GM23248 (cell line): ENCODE measurements at regions not wholly inside any gene's neighbourhood (a gene's known extent, or its start where the extent isn't known, plus 50 kb on each side); places are given as distances from the start of the nearest gene placed in this dataset.

Source experiments
- DNase-seq: peaks from one replicate; pipeline ENCODE4 v3.0.0-alpha.2; 2015
- H2AFZ ChIP-seq: fragments of 200-600 bp; sonication (generic); 2 replicates; pipeline ENCODE4 v1.6.1; 2016; ENCODE audit warnings: antibody characterized with exemption
- H3F3A ChIP-seq: fragments of 200-600 bp; sonication (generic); 2 replicates; pipeline ENCODE4 v1.6.1; 2016; ENCODE audit warnings: mild to moderate bottlenecking, antibody characterized with exemption, mixed run types; ENCODE audit not compliant: insufficient read depth
- H3K27ac ChIP-seq: fragments of 200-600 bp; sonication (generic); 2 replicates; pipeline ENCODE4 v1.5.1; 2016; ENCODE audit warnings: mild to moderate bottlenecking
- H3K27me3 ChIP-seq: fragments of 200-600 bp; sonication (generic); replicated peaks from 2 replicates; pipeline ENCODE4 v1.6.1; 2016; ENCODE audit warnings: mild to moderate bottlenecking; ENCODE audit not compliant: insufficient read depth
- H3K36me3 ChIP-seq: fragments of 200-600 bp; sonication (generic); 2 replicates; pipeline ENCODE4 v1.6.1; 2016; ENCODE audit warnings: low read depth, mild to moderate bottlenecking
- H3K4me1 ChIP-seq: fragments of 200-600 bp; sonication (generic); 2 replicates; pipeline ENCODE4 v1.6.1; 2016; ENCODE audit warnings: mild to moderate bottlenecking; ENCODE audit not compliant: insufficient read depth
- H3K4me2 ChIP-seq: fragments of 200-600 bp; sonication (generic); one replicate; pipeline ENCODE4 v1.6.1; 2016; ENCODE audit warnings: mild to moderate bottlenecking; ENCODE audit not compliant: unreplicated experiment
- H3K4me3 ChIP-seq: fragments of 200-600 bp; sonication (generic); 2 replicates; pipeline ENCODE4 v1.5.1; 2016; ENCODE audit warnings: mild to moderate bottlenecking
- H3K79me2 ChIP-seq: fragments of 200-600 bp; sonication (generic); 2 replicates; pipeline ENCODE4 v1.6.1; 2016; ENCODE audit warnings: mild to moderate bottlenecking; ENCODE audit not compliant: insufficient read depth
- H3K9ac ChIP-seq: fragments of 200-600 bp; sonication (generic); 2 replicates; pipeline ENCODE4 v1.6.1; 2016; ENCODE audit warnings: mild to moderate bottlenecking
- H3K9me2 ChIP-seq: fragments of 200-600 bp; sonication (generic); 2 replicates; pipeline ENCODE4 v1.6.1; 2016; ENCODE audit warnings: mixed run types, mild to moderate bottlenecking, moderate library complexity; ENCODE audit not compliant: insufficient read depth
- H3K9me3 ChIP-seq: fragments of 200-600 bp; sonication (generic); one replicate; pipeline ENCODE4 v1.6.1; 2017; ENCODE audit warnings: low read depth
- H4K20me1 ChIP-seq: fragments of 200-600 bp; sonication (generic); 2 replicates; pipeline ENCODE4 v1.6.0; 2016; ENCODE audit not compliant: insufficient read depth
- EZH2 ChIP-seq: fragments of 200-600 bp; sonication (generic); IDR thresholded peaks from 2 replicates; pipeline ENCODE4 v1.6.1; 2018; ENCODE audit warnings: antibody characterized with exemption, mild to moderate bottlenecking; ENCODE audit not compliant: insufficient read depth, poor library complexity, severe bottlenecking
- EZH2phosphoT487 ChIP-seq: fragments of 200-600 bp; sonication (generic); IDR thresholded peaks from 2 replicates; pipeline ENCODE4 v1.6.1; 2018; ENCODE audit warnings: antibody characterized with exemption, moderate library complexity, mild to moderate bottlenecking, low read depth; ENCODE audit not compliant: insufficient read depth
- WGBS, 2 experiments: methylation state at CpG; one replicate each; pipeline ENCODE4 v1.1.6; 2015 to 2017; ENCODE audit warnings: low lambda C conversion rate in 2 of 2, low coverage in 1 of 2; ENCODE audit errors: missing lambda C conversion rate in 2 of 2; 5-methylcytosine and 5-hydroxymethylcytosine counted together
- in situ Hi-C: fragments of 300-500 bp; cut with MboI; formaldehyde crosslinking; loops from 2 replicates; pipeline ENCODE4 v1.15.0; 2020

DNA sequence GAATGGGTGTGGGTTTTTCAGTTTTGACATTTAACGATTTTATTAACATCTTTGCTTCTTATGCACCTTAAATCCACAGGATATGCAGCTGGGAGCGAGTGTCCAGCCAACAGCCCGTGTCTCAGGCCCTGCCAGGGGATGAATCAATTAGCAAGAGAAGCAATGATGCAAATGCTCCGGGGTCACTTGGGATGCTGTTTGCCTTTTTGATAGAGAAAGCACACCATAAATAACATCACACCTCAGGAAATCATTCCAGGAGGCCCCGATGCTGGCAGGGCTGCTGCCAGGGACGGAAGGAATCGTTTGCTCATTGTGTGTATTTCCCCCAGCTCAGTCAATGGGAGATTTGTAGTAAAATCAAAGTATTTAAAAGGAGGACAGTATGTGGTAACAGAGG, 394.0 kb upstream of the HNRNPA3 start:
- no peaks in the 10 kb centered on the region for H3F3A ChIP-seq
- no peak overlapping the region for H2AFZ ChIP-seq
- no peaks in the 10 kb centered on the region for H3K36me3 ChIP-seq
- H4K20me1 ChIP-seq = no peaks in the 10 kb centered on the region
- no peaks in the 10 kb centered on the region for H3K79me2 ChIP-seq
- H3K4me2 ChIP-seq = no peak overlapping the region
- WGBS, 2 experiments = 70 to 71% methylated on average over 7 of the region's 7 CpGs
- in situ Hi-C loops = loop anchor here (10.0 kb wide), 1 partner anchor 164 kb away; no protein-coding TSS in a partner anchor
- H3K9me3 ChIP-seq = no peaks in the 10 kb centered on the region
- no peak overlapping the region for H3K27ac ChIP-seq
- H3K9me2 ChIP-seq = no peaks in the 10 kb centered on the region
- 0 out of 2 replicates have a peak, but pooled peaks cover 4% of the 10 kb centered on the region for H3K4me1 ChIP-seq
- no peaks in the 10 kb centered on the region for H3K27me3 ChIP-seq
- TF ChIP-seq EZH2phosphoT487 = no peak
- no peak for TF ChIP-seq EZH2
- no peak for DNase-seq
- H3K9ac ChIP-seq = no peak overlapping the region
- no peak overlapping the region for H3K4me3 ChIP-seq

DNA sequence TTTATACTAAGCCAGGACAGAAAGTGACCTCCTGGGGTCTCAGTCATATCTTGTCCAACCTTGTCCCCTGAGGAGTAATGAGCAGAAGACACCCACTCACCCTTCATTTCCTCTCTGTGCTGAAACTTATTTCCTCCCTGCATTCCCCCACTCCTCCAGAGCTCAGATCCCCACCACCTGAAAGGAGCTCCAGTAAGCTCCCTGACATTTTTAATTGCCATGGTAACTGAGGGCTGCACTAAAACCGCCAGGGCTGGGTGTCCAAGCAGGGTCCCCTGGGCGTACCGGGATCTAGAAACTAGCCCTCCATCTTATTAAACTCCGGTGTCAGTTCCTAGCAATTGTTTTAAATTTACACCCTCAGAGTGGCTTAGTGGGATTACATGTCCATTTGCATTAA, 393.3 kb upstream of the HNRNPA3 start:
- in situ Hi-C loops = loop anchor here (10.0 kb wide), 1 partner anchor 165 kb away; no protein-coding TSS in a partner anchor

DNA sequence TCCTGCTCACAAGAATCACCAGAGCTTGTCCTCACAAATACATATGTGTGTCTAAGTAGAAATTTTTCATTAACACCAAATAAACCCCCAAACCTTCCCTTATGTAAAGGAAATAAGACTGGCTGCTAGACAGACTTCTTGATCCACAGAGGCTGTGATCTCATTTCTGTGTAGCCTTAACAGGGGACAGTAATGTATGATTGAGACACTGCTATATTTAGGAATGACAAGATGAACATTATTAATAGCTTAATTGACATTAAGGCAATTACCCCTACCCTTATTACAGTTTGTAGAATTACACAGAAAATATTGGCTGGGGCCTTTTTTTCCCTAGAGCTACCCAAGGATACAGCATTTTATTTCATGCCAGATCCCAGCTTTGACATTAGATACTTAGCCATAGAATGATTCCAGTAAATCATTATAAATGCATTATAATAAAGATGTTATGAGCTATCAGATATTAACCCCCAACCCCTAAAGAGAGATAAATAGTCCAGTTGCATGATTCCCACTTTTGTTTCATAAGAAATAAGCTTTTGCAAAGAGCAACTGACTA, 392.1 kb upstream of the HNRNPA3 start:
- in situ Hi-C loops = loop anchor here (10.0 kb wide), 1 partner anchor 696 kb away; the partner anchor contains the start of genes HOXD8 and HOXD9
- no peaks in the 10 kb centered on the region for H3K4me1 ChIP-seq
- TF ChIP-seq EZH2phosphoT487 (no peak), EZH2 (no peak)

More for the DNA sequence above, 393.3 kb upstream of the HNRNPA3 start:
- DNase-seq = no peak
- Histone ChIP-seq H3K36me3 (no peaks in the 10 kb centered on the region), H3K4me3 (no peak overlapping the region), H3F3A (no peaks in the 10 kb centered on the region), H3K27ac (no peak overlapping the region), H3K79me2 (no peaks in the 10 kb centered on the region), H4K20me1 (no peaks in the 10 kb centered on the region), H2AFZ (no peak overlapping the region), H3K4me2 (no peak overlapping the region), H3K9ac (no peak overlapping the region), H3K9me3 (no peaks in the 10 kb centered on the region), H3K27me3 (no peaks in the 10 kb centered on the region), H3K4me1 (0 out of 2 replicates have a peak, but pooled peaks cover 4% of the 10 kb centered on the region), H3K9me2 (no peaks in the 10 kb centered on the region)
- TF ChIP-seq EZH2phosphoT487 = no peak
- no peak for TF ChIP-seq EZH2
- WGBS, 2 experiments = 87 to 94% methylated on average over 4 of the region's 4 CpGs

DNA sequence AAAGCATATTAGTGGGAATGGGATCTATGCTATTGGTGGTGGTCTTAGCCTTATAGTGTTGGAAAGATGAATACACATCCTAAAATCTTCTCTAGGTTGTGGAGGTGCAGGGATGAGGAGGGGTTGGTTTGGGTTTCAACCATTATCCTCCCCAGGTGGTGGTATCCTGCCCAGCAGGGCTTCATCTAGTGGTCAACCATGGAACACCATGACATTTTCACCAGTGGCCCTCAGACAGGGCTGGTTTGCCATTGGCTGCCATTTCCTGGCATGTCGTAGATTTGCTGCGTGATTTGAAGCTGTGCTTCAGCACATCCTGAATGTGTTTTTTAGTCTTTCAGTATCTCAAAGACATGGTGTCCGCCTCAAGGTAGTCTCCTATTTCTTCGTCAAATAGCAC, 391.2 kb upstream of the HNRNPA3 start:
- Histone ChIP-seq H3K4me3 (no peak overlapping the region), H3K9me2 (no peaks in the 10 kb centered on the region), H3F3A (no peaks in the 10 kb centered on the region), H3K79me2 (no peaks in the 10 kb centered on the region), H3K36me3 (no peaks in the 10 kb centered on the region), H3K4me1 (no peaks in the 10 kb centered on the region), H3K27me3 (peaks cover 13% of the 10 kb centered on the region), H3K4me2 (no peak overlapping the region), H4K20me1 (no peaks in the 10 kb centered on the region), H3K9ac (no peak overlapping the region), H2AFZ (no peak overlapping the region), H3K27ac (no peak overlapping the region), H3K9me3 (no peaks in the 10 kb centered on the region)
- DNase-seq = no peak
- 92 to 94% methylated on average over 4 of the region's 4 CpGs for WGBS, 2 experiments
- TF ChIP-seq EZH2 = no peak
- no peak for TF ChIP-seq EZH2phosphoT487
- in situ Hi-C loops = loop anchor here (10.0 kb wide), 1 partner anchor 697 kb away; the partner anchor contains the start of genes HOXD8 and HOXD9

More for the DNA sequence above, 392.1 kb upstream of the HNRNPA3 start:
- no peaks in the 10 kb centered on the region for H3K79me2 ChIP-seq
- H3K27ac ChIP-seq = no peak overlapping the region
- no peaks in the 10 kb centered on the region for H3K9me2 ChIP-seq
- peaks cover 4% of the 10 kb centered on the region for H3K27me3 ChIP-seq
- DNase-seq = no peak
- H3K36me3 ChIP-seq = no peaks in the 10 kb centered on the region
- H4K20me1 ChIP-seq = no peaks in the 10 kb centered on the region
- H3K9me3 ChIP-seq = no peaks in the 10 kb centered on the region
- H3K4me2 ChIP-seq = no peak overlapping the region
- H3K4me3 ChIP-seq = no peak overlapping the region
- H3K9ac ChIP-seq = no peak overlapping the region
- no peaks in the 10 kb centered on the region for H3F3A ChIP-seq
- no peak overlapping the region for H2AFZ ChIP-seq
